SK-N-SH (cell line): ENCODE measurements at regions not wholly inside any gene's neighbourhood (a gene's known extent, or its start where the extent isn't known, plus 50 kb on each side); places are given as distances from the start of the nearest gene placed in this dataset.

Experiments used
- ELF1 ChIP-seq: IDR thresholded peaks from 2 replicates; pipeline ENCODE4 v1.4.0; 2012
- EZH2phosphoT487 ChIP-seq: fragments of 200-600 bp; sonication (generic); IDR thresholded peaks from 2 replicates; pipeline ENCODE4 v1.6.1; 2017; ENCODE audit warnings: low read depth, mixed run types, mild to moderate bottlenecking, antibody characterized with exemption, moderate library complexity, borderline replicate concordance
- GATA2 ChIP-seq: sonication (generic); formaldehyde crosslinking; IDR thresholded peaks from 2 replicates; pipeline ENCODE4 v1.5.0; 2020; ENCODE audit warnings: mild to moderate bottlenecking, missing genetic modification reagents
- MXI1 ChIP-seq: IDR thresholded peaks from 2 replicates; pipeline ENCODE4 v1.6.1; 2012; ENCODE audit warnings: mild to moderate bottlenecking, low read depth, low read length, improper control_type of control experiment
- SMC3 ChIP-seq: IDR thresholded peaks from 2 replicates; pipeline ENCODE4 v1.6.1; 2012; ENCODE audit warnings: low read depth, low read length, improper control_type of control experiment
- TAF1 ChIP-seq: IDR thresholded peaks from 2 replicates; pipeline ENCODE4 v1.6.1; 2012; ENCODE audit warnings: low read depth, mild to moderate bottlenecking, low read length, moderate library complexity, borderline replicate concordance
- USF2 ChIP-seq: fragments of 150-350 bp; IDR thresholded peaks from 2 replicates; pipeline ENCODE4 v1.6.1; 2017; ENCODE audit warnings: antibody characterized with exemption, low read length, low read depth, borderline replicate concordance
- TF ChIP-seq, protein P1 (sequence below): fragments of 200-600 bp; sonication (generic); IDR thresholded peaks from 2 replicates; pipeline ENCODE4 v1.6.1; 2017; ENCODE audit warnings: antibody characterized with exemption, mild to moderate bottlenecking, moderate library complexity
- TF ChIP-seq, protein P2 (sequence below): IDR thresholded peaks from 2 replicates; pipeline ENCODE4 v1.6.1; 2012; ENCODE audit warnings: mild to moderate bottlenecking, low read depth, low read length, moderate library complexity

GRCh38 chr6:91505199-91505598 is 918.3 kb upstream of the MAP3K7 start:
- TF ChIP-seq MXI1 (no peak), EZH2phosphoT487 (no peak), TAF1 (no peak), SMC3 (no peak), ELF1 (no peak), GATA2 (CRISPR knock-in tag) (no peak), USF2 (no peak)
- TF ChIP-seq, protein P1, sequence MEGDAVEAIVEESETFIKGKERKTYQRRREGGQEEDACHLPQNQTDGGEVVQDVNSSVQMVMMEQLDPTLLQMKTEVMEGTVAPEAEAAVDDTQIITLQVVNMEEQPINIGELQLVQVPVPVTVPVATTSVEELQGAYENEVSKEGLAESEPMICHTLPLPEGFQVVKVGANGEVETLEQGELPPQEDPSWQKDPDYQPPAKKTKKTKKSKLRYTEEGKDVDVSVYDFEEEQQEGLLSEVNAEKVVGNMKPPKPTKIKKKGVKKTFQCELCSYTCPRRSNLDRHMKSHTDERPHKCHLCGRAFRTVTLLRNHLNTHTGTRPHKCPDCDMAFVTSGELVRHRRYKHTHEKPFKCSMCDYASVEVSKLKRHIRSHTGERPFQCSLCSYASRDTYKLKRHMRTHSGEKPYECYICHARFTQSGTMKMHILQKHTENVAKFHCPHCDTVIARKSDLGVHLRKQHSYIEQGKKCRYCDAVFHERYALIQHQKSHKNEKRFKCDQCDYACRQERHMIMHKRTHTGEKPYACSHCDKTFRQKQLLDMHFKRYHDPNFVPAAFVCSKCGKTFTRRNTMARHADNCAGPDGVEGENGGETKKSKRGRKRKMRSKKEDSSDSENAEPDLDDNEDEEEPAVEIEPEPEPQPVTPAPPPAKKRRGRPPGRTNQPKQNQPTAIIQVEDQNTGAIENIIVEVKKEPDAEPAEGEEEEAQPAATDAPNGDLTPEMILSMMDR = no peak
- TF ChIP-seq, protein P2, sequence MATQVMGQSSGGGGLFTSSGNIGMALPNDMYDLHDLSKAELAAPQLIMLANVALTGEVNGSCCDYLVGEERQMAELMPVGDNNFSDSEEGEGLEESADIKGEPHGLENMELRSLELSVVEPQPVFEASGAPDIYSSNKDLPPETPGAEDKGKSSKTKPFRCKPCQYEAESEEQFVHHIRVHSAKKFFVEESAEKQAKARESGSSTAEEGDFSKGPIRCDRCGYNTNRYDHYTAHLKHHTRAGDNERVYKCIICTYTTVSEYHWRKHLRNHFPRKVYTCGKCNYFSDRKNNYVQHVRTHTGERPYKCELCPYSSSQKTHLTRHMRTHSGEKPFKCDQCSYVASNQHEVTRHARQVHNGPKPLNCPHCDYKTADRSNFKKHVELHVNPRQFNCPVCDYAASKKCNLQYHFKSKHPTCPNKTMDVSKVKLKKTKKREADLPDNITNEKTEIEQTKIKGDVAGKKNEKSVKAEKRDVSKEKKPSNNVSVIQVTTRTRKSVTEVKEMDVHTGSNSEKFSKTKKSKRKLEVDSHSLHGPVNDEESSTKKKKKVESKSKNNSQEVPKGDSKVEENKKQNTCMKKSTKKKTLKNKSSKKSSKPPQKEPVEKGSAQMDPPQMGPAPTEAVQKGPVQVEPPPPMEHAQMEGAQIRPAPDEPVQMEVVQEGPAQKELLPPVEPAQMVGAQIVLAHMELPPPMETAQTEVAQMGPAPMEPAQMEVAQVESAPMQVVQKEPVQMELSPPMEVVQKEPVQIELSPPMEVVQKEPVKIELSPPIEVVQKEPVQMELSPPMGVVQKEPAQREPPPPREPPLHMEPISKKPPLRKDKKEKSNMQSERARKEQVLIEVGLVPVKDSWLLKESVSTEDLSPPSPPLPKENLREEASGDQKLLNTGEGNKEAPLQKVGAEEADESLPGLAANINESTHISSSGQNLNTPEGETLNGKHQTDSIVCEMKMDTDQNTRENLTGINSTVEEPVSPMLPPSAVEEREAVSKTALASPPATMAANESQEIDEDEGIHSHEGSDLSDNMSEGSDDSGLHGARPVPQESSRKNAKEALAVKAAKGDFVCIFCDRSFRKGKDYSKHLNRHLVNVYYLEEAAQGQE = no peak
